DMS153 treated with DMSO at 0.1 percent for 48 hours (cell line): ENCODE measurements at regions not wholly inside any gene's neighbourhood (a gene's known extent, or its start where the extent isn't known, plus 50 kb on each side); places are given as distances from the start of the nearest gene placed in this dataset.

Source experiments
- DNase-seq: peaks from one replicate; lab custom pipeline; 2025; ENCODE audit not compliant: unreplicated experiment; lab: John Stamatoyannopoulos, UW

- no peak for DNase-seq
Measured at GRCh38 chr15:57821826-57822225, 115.3 kb downstream of the POLR2M start.

DNA sequence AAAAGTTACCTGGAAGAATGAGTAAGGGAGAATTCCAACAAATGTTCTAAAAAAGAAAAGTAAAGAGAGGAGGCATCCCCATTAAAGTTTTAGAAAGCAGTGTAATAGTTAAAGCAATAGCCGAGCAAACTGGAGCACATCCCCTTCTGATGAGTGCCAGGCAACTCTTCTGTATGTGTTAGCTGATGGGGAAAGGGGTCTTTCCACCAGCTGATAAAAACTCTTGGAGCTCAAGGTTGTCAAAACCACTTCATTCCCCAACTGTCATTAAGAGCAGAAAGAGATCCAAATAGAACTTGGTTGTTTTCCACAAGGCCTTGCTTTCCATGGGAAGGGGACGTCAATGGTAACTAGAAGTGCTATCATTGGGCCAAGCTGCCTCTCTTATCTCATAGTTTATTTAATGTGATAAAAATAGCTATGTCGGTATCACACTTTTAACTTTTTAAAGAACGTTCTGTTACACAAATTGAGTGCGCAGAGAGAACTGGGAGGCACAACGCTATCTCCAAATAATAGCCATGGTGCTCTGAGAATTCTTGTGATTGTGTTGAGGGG lies 116.9 kb downstream of the POLR2M start:
- no peak for DNase-seq

DNA sequence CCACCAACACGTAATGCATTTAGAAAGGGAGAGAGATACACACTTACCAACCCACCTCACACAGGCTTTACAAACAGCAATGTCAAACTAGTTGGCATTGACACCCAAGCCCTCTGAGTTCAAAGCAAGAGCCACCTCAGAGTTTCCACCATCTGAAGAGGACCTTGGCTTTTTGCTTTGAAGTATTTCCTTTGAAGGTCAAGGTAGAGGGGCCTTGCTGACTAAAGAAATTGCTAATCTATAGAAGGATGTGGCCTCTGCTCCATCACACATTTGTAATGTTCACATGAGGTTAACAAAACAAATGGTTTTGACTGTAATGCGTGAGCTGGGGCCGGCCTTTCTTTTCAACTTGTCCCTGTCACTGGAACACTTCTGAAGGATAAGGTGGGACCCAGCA lies 117.7 kb downstream of the POLR2M start:
- DNase-seq: no peak

DNA sequence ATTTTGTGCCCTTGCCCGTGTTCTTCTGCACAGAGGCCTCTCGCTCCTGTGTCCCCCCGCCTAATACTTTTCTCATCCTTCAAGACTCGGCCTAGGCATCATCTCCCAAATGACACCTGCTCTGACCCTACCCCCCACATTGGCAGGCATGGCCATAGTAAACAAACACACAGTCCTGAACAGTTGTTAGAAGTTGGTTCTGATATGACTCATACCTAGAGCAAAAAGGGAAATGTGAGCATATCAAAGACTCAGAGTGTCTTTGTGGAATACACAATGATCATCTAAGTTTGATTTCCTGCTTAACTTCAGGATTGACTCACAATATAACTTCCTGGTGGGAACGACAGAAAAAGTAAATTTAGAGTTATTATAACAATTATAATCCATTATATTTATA lies 120.5 kb downstream of the POLR2M start:
- DNase-seq: no peak

GRCh38 chr15:57827971-57828370 lies 121.5 kb downstream of the POLR2M start:
- DNase-seq: no peak

- DNase-seq: no peak
Measured at GRCh38 chr15:57832183-57832582, 125.7 kb downstream of the POLR2M start.

GRCh38 chr15:57835119-57835518 lies 128.6 kb downstream of the POLR2M start:
- no peak for DNase-seq

GRCh38 chr15:57849317-57849716 lies 142.8 kb downstream of the POLR2M start:
- DNase-seq: no peak

- DNase-seq: no peak
Measured at GRCh38 chr15:57854531-57854930, 148.0 kb downstream of the POLR2M start.

DNA sequence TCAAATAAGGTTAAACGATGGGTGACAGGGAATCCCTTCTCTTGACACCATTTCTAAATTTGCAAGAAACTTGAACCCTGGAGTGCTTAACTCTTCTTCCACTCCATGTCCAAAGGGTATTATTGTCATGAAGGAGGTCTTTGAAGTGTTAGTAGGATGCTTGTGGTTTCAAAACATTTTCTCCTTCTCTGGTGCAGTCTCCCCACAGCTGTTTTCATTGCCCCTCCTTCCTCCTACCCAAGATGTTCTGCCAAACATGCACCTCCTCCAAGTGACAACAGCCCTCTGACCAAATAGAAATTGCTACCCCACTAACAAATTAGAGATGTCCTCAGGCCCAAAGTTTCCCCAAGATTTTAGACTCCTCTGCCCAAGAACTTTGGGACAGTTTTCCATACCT lies 151.4 kb downstream of the POLR2M start:
- no peak for DNase-seq

- no peak for DNase-seq
Measured at GRCh38 chr15:57859130-57859685, 152.7 kb downstream of the POLR2M start.

- DNase-seq: peak; percentile 20
Measured at GRCh38 chr15:57861034-57861638, 154.6 kb downstream of the POLR2M start.

DNA sequence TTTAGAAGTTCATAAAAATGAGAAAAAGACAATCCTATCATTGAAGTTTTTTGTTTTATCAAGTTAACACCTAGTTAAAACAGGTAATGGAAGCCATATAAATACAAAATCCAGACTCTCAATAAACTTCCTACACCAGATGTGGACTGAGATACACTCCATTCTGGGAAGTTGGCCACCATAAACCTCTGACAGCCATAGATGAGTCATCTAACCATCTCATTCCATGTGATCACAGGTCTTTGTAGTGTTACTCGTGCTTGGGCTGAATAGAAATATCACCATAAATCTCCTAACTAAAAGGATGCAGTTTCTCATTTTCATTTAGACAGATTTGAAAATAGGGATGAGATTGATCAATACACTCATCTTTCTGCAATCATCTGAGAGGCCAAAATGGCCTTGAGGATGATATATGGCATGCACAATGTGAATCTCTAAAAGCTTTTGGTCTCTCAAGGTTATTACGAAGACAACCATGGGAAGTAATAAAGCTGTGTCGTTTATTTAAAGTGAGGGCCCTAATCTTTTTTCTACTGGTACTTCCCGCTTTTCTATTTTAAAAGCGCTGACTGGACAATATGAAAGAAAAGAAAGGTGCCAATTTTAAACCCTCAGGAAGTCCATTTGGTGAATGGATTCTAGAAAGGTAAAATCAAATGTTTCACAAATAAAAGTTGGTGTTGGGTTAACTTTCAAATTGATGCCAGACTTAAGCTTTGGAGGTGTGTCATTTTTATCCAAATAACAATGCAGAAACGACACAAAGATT lies 155.5 kb downstream of the POLR2M start:
- no peak for DNase-seq

- no peak for DNase-seq
Measured at GRCh38 chr15:57862761-57863160, 156.2 kb downstream of the POLR2M start.

- no peak for DNase-seq
Measured at GRCh38 chr15:57865294-57865693, 158.8 kb downstream of the POLR2M start.

- peak; percentile 4 for DNase-seq
Measured at GRCh38 chr15:57866149-57866736, 159.7 kb downstream of the POLR2M start.

GRCh38 chr15:57867970-57868798 lies 161.7 kb downstream of the POLR2M start:
- DNase-seq: no peak

DNA sequence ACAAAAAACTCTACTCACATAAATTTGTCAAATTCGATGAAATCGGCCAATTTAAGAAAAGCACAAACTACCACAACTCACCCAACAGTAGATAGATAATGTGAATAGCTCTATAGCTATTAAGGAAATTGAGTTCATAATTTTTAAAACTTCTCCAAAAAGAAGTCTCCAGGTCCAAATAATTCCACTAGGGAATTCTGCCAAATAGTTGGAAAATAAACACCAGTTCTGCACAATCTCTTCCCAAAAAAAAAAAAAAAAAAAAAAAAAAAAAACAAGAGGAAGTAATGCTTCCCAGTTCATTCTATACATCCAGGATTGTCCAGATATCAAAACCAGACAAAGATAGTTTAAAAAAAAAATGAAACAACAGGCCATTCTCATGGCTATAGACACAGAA lies 164.2 kb downstream of the POLR2M start:
- no peak for DNase-seq

GRCh38 chr15:57872281-57873030 lies 165.9 kb downstream of the POLR2M start:
- no peak for DNase-seq

- DNase-seq: no peak
Measured at GRCh38 chr15:57873564-57874209, 167.2 kb downstream of the POLR2M start.
